Stimulated activated CD4-positive, alpha-beta T cell treated with anti-CD3 and anti-CD28 coated beads, Interleukin-1b, Interleukin-23, amount 100 ng/mL, for 24 hours (primary cell): ENCODE measurements at regions not wholly inside any gene's neighbourhood (a gene's known extent, or its start where the extent isn't known, plus 50 kb on each side); places are given as distances from the start of the nearest gene placed in this dataset.

Experiments
- DNase-seq, 4 experiments: peaks; one replicate each; pipeline ENCODE4 v3.0.0-alpha.2; 2020; ENCODE audit warnings: low read depth in 4 of 4, low spot score in 1 of 4

- no peak for DNase-seq
These were observed 78.5 kb upstream of the PCBD1 start for GRCh38 chr10:70966646-70967553.

GRCh38 chr10:70967591-70968587 lies 79.5 kb upstream of the PCBD1 start:
- DNase-seq = no peak

DNA sequence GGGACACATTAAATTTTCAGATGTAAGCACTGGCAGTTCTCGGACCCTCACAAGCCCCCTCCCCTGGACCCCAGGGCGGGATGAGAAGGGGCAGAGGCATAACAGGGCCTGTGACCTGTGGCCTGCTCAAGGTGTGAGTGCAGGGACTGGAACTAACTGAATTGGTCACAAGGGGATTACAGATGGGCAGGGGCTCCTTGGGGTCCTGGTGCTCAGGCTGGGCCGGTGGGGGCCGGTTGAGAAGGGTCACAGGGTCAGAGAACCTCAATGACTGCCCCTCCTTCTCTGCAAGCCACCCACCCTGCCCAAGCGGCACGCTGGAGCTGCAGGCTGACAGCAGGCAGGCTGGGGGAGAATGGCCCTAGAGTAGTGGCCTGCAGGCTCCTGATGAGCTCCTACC lies 80.8 kb upstream of the PCBD1 start:
- DNase-seq = no peak

DNA sequence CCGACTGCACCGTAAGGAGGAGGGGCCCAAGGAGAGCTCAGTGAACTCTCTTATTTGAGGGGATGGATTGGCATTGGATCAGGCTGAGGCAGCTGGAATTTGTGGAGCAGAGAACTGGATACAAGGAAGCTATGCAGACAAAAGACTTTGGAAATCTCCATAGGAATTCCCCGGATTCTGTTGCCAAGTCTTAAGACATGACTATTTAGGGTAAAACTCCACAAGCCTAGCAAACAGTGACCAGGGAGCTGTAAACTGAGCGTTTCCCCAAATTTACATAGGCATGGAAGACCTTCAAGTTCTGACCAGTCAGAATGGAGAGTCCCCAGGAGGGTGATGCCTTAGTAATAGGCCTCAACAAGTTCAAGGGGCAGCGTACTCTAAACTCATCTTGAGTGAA lies 82.5 kb upstream of the PCBD1 start:
- no peak for DNase-seq

- no peak for DNase-seq
These were observed 84.9 kb upstream of the PCBD1 start for GRCh38 chr10:70973275-70973674.

DNA sequence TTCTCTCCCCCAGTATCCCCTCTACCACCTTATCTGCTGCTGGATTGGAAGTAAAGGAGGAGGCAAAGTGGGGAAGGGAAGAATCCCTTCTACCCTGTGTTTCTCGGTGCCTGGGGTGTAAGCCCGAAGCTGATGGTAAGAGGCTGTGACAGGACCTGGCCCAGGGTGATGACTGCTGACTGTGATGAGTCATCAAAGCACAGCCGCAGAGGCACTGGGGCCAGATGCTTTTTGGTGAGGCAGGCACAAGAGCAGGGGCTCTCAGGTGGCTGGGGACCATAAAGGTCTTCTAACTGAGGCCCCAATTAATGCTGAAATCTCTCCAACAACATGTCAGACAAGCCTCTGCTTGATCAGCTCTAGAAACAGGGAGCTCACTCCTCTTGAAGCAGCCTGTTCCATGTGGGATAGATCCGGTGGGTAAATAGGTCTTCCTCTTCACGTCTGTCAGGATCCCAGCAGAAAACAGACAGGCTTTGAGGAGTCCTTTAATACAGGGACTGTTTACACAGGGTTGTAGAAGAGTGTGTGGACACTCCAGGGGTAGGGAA lies 86.1 kb upstream of the PCBD1 start:
- no peak for DNase-seq

DNA sequence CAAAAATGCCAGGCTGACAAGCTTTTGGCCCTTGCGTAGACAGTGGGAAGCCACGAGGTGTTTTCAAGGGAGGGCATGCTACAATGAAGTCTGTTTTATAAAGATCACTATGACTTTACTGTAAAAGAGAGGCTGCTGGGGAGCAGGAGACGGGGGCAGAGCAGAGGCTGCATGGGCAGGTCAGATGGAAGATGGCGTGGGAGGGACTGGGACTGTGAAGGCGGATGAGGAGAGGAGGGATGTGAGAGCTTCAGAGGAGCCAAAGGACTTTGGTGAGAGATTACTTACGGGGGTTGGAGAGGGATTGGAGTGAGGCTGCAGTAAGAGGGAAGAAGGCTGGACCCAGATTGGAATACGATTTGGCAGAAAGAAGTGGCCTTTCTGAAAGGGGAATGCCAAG lies 86.6 kb upstream of the PCBD1 start:
- no peak for DNase-seq

DNA sequence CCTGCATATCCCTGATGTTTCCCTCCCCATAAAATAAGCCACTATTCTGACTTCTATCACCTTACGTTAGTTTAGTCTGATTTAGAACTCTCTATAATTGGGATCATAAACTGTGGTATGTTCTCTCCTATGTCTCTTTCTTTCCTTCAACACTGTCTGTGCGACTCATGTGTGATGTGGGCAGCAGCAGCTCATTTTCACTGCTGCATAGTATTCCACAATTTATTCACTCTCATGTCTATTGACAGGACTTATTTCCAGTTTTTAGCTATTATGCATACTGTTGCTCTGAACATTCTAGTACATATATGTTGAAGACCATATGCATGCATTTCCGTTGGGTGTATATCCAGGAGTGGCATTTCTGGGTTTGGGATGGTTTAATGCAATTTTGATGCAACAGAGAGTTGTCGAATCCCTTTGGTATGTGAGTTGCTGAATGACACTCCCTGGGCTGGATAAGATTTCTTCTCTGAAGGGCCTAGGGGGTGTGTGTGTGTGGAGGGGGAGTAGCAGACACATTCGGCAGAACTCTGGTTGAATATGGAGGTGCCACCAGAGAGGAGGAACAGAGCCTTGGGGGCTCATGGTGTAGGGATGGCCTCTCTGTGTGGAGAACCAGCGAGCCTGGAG lies 87.8 kb upstream of the PCBD1 start:
- DNase-seq = no peak

- DNase-seq = no peak
These were observed 89.3 kb upstream of the PCBD1 start for GRCh38 chr10:70977625-70978024.

GRCh38 chr10:70978181-70978580 lies 89.8 kb upstream of the PCBD1 start:
- DNase-seq = no peak

- DNase-seq = no peak
These were observed 90.6 kb upstream of the PCBD1 start for GRCh38 chr10:70978816-70979480.

GRCh38 chr10:70980687-70981086 lies 92.3 kb upstream of the PCBD1 start:
- DNase-seq = no peak

- no peak for DNase-seq
These were observed 92.9 kb upstream of the PCBD1 start for GRCh38 chr10:70981171-70981836.

- no peak for DNase-seq
These were observed 93.6 kb upstream of the PCBD1 start for GRCh38 chr10:70981936-70982335.

GRCh38 chr10:70982443-70982842 lies 94.1 kb upstream of the PCBD1 start:
- DNase-seq = no peak

GRCh38 chr10:70984986-70985722 lies 96.8 kb upstream of the PCBD1 start:
- DNase-seq = no peak

- DNase-seq = no peak
These were observed 97.7 kb upstream of the PCBD1 start for GRCh38 chr10:70985824-70986622.

DNA sequence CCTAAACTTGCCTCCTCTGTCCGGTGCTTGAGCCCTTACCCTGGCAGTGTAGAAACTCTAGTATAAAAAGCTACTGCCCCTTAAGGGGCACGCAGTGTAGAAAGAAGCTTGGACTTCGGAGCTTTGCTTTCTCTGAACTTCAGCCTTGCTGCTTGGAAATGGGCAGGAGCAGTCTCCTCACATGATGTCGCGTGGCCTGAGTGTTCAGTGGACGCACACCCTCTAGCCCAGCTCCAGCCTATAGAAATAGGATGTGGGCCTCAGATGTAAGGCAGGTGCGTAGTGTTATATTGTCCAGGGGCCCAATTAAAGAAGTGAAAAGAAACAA lies 98.2 kb upstream of the PCBD1 start:
- no peak for DNase-seq
